Panc1 (cell line): ENCODE measurements at regions not wholly inside any gene's neighbourhood (a gene's known extent, or its start where the extent isn't known, plus 50 kb on each side); places are given as distances from the start of the nearest gene placed in this dataset.

ENCODE experiments used
- CTCF ChIP-seq: fragments of 450-650 bp; IDR thresholded peaks from 2 replicates; pipeline ENCODE4 v1.5.1; 2017; ENCODE audit warnings: mild to moderate bottlenecking
- POLR2AphosphoS5 ChIP-seq: IDR thresholded peaks from 2 replicates; pipeline ENCODE4 v1.6.1; 2012; ENCODE audit warnings: mild to moderate bottlenecking, low read depth, low read length, moderate library complexity
- REST ChIP-seq, 2 experiments: IDR thresholded peaks; 2 replicates each; pipeline ENCODE4 v1.6.1; 2011 to 2012; ENCODE audit warnings: low read depth in 2 of 2, control low read depth in 1 of 2, low read length in 1 of 2, mild to moderate bottlenecking in 1 of 2, moderate library complexity in 1 of 2; ENCODE audit not compliant: insufficient read depth in 1 of 2
- SIN3A ChIP-seq: IDR thresholded peaks from 2 replicates; pipeline ENCODE4 v1.6.1; 2012; ENCODE audit warnings: low read depth, mild to moderate bottlenecking, low read length, moderate library complexity, borderline replicate concordance; ENCODE audit not compliant: insufficient read depth

GRCh38 chr20:50363027-50363426 is 147.2 kb upstream of the PTPN1 start:
- TF ChIP-seq CTCF (no peak), POLR2AphosphoS5 (no peak), REST (IDR thresholded peaks at IDR 0.05; ENCODE audit: insufficient read depth in 1 of 2, low read depth in 2 of 2, low read length in 1 of 2) (no peak), SIN3A (no peak)
